Stimulated activated CD4-positive, alpha-beta T cell treated with anti-CD3 and anti-CD28 coated beads, TNF-alpha, amount 100 ng/mL, for 4 hours (primary cell): ENCODE measurements at regions not wholly inside any gene's neighbourhood (a gene's known extent, or its start where the extent isn't known, plus 50 kb on each side); places are given as distances from the start of the nearest gene placed in this dataset.

ENCODE experiments used
- DNase-seq, 3 experiments: peaks; one replicate each; pipeline ENCODE4 v3.0.0-alpha.2; 2020; ENCODE audit warnings: low read depth in 3 of 3

DNA sequence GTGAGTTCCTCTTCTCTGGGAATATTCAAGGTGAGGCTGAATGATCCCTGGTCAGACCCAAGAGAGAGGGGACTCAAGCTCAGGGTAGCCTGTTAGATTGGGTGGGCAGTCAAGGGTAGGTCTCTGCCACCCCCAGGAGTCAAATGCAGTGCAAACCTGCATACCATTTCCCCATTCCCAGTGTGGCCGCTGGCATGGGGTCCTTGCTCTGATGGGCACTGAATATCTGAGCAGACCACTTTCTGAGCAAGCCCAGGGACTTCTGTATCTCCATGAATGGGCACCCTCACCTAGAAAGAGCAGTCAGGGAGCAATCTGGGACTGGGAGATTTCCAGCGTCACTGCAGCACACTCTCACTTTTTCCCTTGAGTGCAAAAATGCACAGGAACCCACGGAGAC is 573.7 kb downstream of the BCL11B start:
- DNase-seq: no peak

DNA sequence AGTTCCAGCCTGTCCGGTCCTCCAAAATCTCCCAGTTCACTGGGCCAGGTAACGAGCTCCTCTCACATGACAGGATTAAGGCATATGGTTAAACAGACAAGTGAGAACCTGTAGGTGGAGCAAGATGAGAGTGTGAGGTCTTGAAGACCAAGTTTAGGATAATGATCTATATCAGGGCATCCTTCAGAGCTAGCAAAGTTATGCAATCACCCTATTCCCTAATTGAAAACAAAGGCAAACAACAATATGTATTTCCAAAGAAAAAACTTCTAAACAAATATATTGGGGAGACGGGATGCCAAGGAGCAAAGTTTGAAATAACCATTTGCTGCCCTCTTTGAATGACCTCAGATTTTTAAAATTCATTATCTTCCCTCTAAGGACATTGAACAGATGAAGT is 571.2 kb downstream of the BCL11B start:
- no peak for DNase-seq

DNA sequence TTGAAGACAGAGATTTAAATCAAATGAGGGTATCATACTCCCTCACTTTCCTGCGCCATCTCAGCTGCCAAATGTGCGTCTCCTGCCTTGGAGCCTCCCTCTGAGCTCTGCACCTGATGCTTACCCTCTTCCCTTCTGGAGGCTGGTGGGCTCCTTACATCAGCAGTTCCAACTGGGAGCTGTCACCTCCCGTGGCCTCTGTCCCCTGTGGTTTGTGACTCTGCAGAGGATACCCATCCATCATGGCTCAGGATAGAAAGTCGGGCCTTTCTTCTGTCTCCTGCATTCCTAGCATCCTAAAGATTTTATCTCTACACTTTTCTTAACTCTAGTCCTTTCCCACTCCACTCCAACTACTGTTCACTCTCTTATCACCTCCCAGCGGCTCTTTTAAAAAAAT is 570.6 kb downstream of the BCL11B start:
- DNase-seq: no peak

DNA sequence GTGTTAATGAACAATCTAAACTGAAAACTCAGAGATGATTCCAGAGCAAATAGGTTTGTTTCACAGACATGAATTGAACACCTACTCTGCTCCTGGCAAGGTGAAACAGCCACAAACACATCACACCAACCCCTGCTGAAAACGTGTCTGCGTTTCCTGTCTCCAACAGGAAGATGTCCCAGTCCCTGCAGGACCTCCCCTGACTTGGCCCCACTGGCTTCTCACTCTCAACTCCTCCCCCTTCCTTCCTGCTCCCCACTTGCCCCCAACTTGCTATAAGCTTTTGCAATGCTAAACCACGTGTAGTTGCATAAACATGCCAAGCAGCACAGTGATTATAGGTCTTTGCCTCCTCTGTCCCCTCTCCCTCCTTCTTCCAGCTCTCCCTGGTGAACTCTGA is 567.6 kb downstream of the BCL11B start:
- no peak for DNase-seq

DNA sequence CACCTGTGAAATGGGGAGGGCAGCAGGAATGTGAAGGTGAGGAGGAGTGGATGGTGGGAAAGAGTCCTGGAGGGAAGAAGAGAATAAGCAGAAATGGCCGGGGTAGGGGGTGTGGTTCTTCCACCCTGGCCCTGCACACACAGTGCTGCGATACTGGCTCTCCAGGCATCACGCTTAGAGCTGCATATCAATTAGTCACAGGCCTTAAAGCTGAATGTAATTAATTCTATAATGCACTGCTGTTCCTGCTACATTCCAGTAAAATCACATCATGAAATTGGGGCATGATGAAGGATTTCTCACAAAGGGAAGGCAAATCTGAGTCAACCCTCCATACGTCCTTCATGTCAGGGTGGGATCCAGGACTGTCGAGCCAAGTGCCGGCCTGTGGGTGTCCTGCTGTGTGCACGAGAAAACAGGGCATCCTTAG is 566.1 kb downstream of the BCL11B start:
- no peak for DNase-seq

DNA sequence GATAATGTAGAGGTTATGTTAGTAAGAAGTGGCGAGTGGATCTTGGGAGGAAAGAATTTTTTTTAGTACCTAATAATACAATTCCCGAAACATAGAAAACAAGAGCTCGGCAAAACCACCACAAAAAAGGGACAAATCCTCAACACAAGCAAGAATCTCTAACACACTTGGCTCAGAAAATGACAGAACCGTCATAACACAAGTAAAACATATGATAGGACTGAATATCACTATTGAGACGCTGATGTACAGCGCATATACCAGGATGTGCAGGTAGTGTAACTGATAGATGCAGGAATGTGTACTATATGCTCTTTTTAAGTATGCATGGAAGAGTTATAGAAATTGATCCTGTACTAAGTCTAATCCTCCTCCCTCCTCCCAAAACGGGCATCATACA is 564.5 kb downstream of the BCL11B start:
- DNase-seq: no peak

DNA sequence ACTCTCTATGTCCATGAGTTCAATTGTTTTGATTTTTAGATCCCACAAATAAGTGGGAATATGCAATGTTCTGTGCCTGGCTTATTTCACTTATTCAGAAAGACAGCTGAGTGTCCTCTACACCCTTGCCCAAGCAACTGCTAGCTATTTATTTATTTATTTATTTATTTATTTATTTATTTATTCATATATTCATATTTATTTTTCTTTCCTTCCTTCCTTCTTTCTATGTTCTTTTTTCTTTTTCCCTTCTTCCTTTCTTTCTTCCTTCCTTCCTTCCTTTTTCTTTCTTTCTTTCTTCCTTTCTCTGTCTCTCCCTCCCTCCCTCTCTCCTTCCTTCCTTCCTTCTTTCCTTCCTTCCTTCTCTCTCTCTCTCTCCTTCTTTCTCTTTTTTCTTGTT is 563.4 kb downstream of the BCL11B start:
- no peak for DNase-seq

DNA sequence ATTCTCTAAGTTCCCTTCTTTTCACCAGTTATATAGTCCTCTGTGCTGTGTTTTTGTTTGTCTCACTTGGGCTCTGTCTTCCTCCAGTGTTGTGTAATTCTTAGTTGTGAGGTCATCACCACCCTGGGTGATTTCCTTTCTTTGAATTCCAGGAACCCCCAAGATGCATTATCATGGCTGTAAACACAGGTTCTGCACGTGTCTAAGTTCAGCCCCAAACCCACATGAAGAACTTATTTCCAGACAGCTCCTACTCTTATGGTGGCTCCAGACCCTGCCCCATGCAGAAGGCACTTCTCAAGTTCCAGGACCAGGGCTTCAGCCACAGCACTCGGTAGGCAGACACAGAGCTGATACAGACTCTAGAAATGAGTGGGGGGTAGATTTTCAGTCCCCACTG is 560.5 kb downstream of the BCL11B start:
- DNase-seq: no peak

DNA sequence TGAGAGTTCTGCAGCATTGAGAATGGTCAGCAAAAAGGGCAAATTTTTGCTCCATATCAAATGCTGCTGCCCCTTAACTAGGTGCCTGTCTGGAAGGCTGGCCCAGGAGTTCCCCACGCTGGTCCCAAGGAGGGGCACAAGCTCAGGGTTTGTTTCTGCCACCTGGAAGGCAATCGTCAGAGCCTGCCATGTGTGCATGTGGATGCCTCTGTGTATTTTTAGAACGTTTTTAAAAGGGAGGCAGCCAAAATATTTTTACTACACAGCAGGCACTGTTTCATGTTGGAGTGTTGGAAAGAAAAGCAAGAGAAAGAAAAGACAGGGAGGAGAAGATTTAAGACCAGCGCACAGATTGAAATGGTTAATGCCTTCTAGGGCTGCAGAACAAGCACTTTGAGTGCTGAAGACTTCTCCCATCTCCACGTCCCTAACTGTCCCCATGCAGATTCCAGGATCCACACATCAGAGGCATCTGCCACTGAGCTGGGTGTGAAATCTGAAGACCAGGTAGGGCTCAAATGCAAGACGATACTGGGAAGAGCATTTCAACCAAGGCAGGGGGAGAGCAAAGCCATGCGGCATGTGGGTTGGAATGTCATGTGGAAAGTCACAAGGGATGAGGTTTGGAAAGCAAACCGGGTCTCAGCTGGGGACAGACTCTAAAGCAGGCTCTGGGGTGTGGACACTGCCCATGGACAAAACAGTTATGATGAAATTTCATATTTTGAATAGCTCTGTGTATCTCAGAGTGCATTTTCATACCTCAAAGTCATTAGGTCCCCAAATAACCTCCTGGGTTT is 557.2 kb downstream of the BCL11B start:
- no peak for DNase-seq

DNA sequence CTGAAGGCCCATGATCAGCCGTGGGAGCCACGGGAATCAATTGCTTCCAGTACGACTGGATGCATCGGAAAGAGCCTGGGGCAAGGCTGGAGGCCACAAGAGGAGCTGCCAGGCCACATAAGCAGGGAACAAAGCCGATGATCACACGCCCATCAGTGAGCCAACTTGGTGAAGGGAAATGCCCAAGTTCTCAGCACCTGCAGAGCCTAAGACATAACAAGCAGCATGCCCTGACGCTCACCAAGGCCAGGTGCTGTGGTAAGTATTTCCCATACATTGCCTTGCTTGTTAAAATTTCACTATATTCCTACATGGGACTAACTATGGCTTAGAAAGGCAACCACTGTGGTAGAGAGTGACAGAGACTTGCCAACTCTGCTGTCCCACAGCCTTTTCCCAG is 555.9 kb downstream of the BCL11B start:
- no peak for DNase-seq

DNA sequence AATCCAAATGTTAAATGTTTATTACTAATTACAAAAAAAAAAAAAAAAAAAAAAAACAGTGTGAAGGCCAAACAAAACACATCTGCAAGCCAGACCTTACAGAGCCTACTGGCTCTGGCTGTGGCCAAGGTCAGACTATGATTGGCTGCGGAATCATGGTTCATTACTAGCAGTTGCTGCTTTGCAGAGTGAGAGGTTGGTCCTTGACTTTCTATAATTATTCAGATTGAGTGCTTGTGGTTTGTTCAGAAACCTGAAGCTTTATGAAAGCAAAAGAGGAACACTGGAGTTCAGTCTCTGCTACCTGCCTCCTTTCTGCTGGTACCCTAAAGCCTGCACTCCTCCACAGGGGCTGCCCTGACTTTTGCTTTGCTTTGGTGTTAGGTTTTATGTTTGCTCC is 550.9 kb downstream of the BCL11B start:
- DNase-seq: no peak

DNA sequence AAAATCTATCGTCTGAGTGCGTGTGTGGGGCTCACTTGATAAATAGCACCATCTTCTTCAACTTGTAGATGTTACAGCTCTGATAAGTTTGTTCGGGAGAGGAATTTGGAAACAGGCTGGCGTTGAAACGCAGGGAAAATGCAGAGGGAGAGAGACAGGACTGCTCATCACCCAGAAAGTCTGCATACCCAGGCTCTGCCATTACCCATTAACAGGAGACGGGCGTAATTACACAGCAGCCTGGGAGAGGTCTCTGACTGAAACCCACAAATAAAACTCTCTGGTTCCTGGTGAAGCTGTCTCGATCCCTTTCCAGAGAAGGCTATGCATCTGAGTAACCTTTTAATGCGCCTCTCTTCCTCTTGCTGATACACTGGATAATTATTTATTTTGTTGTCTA is 547.3 kb downstream of the BCL11B start:
- no peak for DNase-seq

DNA sequence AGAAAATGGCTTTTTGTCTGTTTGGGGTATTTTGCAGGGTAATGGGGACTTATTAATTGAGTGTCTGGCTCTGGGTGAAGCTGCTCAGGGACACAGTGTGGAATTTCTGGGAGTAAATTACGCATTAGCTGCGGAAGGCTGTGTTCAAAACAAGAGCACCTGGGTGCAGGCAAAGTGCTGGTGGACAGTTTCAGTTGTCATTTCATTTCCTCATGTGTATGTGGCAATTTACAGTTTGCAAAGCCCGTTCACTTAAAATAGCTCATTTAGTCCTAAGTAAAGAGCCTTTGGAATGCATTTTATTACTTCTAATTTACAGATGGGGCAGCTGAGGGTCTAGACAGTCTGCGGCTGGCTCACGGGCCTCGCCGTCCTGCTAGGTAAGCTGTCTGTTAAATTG is 546.8 kb downstream of the BCL11B start:
- DNase-seq: no peak

DNA sequence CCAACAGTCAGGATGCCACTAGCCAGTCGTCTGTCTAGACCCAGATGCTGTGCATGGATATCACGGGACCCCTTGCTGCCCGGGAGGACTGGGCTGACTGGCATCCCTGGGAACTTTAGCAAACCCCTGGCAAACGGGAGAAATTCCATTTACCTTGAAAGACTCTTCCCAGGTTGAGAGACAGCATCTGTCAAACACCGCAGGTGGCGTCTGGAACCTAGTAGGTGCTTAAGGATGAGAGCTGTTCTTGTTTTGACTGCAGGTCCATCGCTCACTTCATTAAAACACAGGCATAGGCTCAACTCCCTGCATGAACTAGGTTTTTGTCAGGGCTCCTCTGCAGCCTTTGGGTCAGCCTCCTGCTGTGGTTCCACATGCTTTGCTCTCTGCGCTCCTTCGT is 546.3 kb downstream of the BCL11B start:
- no peak for DNase-seq

DNA sequence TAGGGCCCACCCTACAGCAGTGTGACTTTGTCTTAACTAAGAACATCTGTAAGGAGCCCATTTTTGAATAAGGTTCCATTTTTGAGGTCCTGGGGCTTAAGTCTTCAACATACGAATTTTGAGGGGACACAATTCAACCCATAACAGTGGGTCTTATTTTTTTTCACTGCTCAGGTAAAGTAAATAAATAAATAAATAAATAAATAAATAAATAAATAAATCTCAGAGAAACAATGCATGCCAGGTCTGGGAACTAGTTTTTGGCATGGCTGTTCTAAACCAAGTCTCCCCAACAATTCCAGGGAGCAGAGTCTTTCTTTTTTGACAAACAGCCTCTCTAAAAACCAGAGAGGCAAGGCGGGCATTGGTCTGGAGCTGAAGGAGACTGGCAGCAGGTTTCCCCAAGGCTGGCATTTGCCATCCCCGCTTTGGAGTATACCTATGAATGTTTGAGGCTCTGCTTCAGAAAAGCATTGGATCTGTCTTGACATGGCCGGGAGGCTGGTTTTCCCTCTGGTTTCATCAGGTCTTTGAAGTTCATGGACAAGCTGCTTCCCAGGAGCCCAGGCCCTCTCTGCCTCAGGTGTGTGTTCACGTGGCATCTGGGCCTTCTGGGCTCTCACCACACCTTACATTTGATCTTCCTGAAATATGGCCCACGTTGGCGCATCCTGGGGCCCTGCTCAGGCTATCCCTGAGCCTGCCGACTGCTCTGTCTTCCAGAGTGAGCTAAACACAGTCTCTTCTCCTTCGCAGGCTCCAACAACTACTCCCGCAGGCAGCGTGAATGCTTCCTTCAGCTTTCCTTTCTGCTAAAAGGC is 545.2 kb downstream of the BCL11B start:
- no peak for DNase-seq

DNA sequence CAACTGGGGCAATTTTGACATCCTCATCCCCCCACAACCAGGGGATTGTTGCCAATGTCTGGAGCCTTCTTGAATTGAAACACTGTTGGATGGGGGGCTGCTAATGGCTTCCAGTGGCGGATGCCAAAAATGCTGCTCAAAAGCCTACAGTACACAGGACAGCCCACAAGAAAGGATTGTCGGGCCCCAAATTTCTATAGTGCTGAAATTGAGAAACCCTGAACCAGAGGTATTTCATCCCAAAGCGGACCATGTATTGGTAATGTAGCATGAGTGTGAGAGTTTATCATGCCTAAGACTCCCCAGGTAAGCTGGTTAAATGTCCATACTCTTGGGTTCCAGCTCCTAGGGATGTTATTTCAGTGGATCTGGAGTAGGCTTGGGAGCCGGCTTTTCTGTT is 544.0 kb downstream of the BCL11B start:
- no peak for DNase-seq

DNA sequence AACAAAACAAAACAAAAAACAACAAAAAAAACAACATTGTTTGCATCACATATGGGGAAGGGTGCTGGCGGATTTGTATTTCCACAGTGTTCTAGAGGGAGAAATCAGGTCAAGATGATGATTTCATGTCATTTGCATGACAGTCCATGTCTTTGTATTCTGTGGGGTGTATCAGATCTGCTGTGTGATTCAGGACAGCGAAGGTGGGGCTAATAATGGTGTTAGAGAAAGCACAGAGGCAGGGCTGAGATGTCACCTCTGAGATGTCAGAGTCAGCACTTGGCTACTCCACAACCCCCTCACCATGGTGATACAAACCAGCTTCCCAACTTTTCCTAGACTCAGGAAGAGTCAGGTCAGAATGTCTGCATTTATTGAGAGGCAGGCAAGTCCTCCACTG is 543.2 kb downstream of the BCL11B start:
- no peak for DNase-seq

DNA sequence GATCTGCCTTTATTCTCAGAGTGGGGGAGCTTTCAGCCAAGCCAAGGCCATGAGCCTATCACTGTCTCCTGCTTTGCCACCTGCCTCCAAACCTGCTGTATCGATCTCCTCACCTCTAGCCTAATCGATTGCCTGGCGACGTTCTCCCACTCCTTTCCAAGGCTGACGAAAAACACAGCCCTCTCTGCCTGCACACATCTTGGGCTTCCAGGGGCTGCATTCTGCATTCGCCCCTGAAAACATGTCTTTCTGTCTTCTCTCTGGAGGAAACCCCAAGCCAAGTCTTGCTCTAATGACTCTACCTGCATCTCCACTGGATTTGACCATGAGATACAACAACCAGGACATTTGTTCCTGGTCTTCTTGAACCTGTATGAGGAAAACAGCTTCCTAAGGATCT is 540.7 kb downstream of the BCL11B start:
- DNase-seq: no peak

DNA sequence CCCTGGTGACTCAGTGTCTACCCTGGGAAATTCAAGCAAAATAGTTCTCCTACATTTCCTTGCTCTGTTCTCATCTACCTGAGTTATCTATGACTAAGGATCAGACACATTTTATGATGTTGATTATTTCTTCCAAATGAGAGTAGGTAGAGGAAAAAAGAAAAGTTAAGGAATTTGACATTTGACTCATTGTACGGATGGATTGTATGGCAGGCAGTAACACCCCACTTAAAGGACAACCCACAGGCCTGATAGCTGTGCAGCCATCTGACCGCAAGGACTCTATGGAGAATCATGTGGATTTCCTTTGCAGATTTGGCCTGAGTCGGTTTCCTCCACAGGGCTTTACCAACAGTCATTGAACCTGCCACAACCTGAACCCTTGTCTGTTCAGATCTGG is 540.3 kb downstream of the BCL11B start:
- no peak for DNase-seq

DNA sequence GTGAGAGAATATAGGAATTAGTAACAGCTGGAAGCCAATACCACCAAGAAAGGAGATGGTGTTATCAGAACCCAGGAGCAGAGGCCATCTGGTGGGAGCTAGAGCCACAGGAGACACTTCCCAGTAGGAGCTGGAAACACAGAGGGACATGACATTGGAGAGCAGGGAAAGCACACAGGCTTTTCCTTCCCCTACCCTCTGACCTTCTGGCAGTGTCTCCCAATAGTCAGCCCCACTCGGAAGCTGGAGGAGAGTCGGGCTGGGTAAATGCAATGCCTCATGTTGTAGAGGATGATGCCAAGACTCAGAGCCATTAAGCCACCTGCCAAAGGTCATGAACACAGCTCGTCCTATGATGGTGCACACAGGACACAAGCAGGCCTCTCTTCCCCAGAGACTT is 538.5 kb downstream of the BCL11B start:
- no peak for DNase-seq

DNA sequence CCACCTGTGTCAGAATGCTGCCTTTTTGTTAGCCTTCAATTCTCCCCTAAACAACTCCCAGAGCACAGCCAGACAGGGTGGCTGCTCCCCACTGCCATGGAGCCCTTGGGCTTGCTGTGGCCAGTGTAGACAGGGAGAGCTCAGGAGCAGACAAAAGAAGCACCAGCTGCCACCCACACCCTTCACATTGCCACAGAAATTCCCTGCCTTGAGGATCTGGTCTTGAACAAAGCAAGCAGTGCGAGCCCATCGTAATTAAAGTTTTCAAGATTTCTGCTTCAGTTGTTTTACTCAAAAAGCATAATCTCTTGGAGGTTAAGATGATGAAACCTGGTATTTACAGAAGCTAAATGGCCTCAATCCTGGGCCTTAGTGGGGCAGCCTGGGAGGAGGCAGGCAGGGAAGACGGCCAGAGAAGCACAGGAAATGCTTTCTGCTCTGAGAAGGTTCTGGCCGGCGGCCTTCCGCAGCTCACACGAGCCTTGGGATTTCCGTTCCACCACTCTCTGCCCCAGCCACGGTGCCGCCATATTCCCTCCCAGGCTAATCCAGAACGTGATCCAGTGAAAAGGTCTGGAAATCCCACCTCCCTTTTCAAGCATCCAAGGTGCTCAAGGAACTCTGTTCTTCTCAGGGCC is 535.2 kb downstream of the BCL11B start:
- no peak for DNase-seq

DNA sequence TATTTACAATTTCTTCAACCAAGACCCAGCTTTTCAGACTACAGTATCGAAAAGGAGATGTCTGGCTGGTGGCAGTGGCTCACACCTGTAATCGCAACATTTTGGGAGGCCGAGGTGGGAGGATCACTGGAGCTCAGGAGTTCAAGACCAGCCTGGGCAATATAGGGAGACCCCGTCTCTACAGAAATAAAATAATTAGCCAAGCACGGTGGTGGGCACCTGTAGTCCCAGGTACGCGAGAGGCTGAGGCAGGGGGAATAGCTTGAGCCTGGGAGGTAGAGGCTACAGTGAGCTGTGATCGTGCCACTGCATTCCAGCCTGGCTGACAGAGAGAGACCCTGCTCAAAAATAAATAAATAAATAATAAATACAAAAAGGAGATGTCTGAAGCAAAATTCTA is 530.5 kb downstream of the BCL11B start:
- no peak for DNase-seq

DNA sequence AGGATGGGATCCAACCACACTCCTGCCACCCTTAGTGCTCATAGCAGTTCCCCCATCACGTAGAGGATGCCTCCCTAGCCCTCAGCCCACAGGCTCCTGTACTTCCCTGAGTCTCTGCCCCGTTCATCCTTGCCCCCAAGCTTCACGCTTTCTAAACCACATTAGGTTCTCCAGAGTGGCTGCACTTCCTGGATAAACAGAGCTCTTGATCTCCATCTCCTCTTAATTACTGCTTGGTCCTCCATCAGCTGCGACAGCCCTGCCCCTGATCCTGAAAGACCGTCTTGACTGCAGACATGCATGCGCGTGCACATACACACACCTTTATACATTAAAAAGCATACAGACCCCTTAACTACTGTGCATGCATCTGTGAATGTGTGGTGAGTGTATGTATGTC is 530.0 kb downstream of the BCL11B start:
- no peak for DNase-seq
